Bronchial epithelial cell (primary cell): ENCODE measurements at regions not wholly inside any gene's neighbourhood (a gene's known extent, or its start where the extent isn't known, plus 50 kb on each side); places are given as distances from the start of the nearest gene placed in this dataset.

ENCODE experiments used
- DNase-seq: peaks from one replicate; pipeline ENCODE4 v3.0.0-alpha.2; 2010; ENCODE audit warnings: low read depth
- FAIRE-seq: peaks from 2 replicates; lab custom pipeline; 2011; peaks lifted over from hg19 to GRCh38; lab: Jason Lieb, UNC
- H3K27me3 ChIP-seq: 2 replicates; pipeline ENCODE4 v1.5.1; 2011; ENCODE audit warnings: low read length; ENCODE audit not compliant: control insufficient read depth, insufficient read depth
- H3K36me3 ChIP-seq: 2 replicates; pipeline ENCODE4 v1.5.1; 2011; ENCODE audit warnings: low read length; ENCODE audit not compliant: control insufficient read depth, insufficient read depth
- H3K4me3 ChIP-seq: 2 replicates; pipeline ENCODE4 v1.5.1; 2011; ENCODE audit warnings: mild to moderate bottlenecking, low read depth, low read length, control low read depth
- CTCF ChIP-seq: IDR thresholded peaks from 2 replicates; pipeline ENCODE4 v1.5.1; 2011; ENCODE audit warnings: mild to moderate bottlenecking, moderate library complexity, low read length, control low read depth, inconsistent platforms; ENCODE audit not compliant: insufficient read depth, severe bottlenecking

- no peaks in the 10 kb centered on the region for H3K36me3 ChIP-seq
- FAIRE-seq (no peak), DNase-seq (no peak)
- no peak overlapping the region for H3K4me3 ChIP-seq
- no peak for TF ChIP-seq CTCF
- no peaks in the 10 kb centered on the region for H3K27me3 ChIP-seq
Observed at GRCh38 chr6:145086197-145086596, 649.1 kb downstream of the EPM2A start.

GRCh38 chr6:145087034-145087433, 648.3 kb downstream of the EPM2A start:
- TF ChIP-seq CTCF, result no peak
- peak; percentile 40 for DNase-seq
- no peak for FAIRE-seq

GRCh38 chr6:145090801-145091585, 644.3 kb downstream of the EPM2A start:
- FAIRE-seq, result no peak
- TF ChIP-seq CTCF, result no peak

More at GRCh38 chr6:145087034-145087433, 648.3 kb downstream of the EPM2A start:
- H3K27me3 ChIP-seq, result no peaks in the 10 kb centered on the region
- no peaks in the 10 kb centered on the region for H3K36me3 ChIP-seq
- H3K4me3 ChIP-seq, result no peak overlapping the region

GRCh38 chr6:145091586-145092142, 643.7 kb downstream of the EPM2A start:
- no peak overlapping the region for H3K4me3 ChIP-seq
- FAIRE-seq (no peak), DNase-seq (no peak)
- no peaks in the 10 kb centered on the region for H3K36me3 ChIP-seq
- TF ChIP-seq CTCF, result no peak
- H3K27me3 ChIP-seq, result no peaks in the 10 kb centered on the region

More at GRCh38 chr6:145090801-145091585, 644.3 kb downstream of the EPM2A start:
- H3K27me3 ChIP-seq, result no peaks in the 10 kb centered on the region
- H3K4me3 ChIP-seq, result no peak overlapping the region
- no peaks in the 10 kb centered on the region for H3K36me3 ChIP-seq
- no peak for DNase-seq

- DNase-seq, result no peak
- no peak for TF ChIP-seq CTCF
- no peak for FAIRE-seq
- Histone ChIP-seq H3K36me3 (no peaks in the 10 kb centered on the region), H3K4me3 (no peak overlapping the region), H3K27me3 (no peaks in the 10 kb centered on the region)
Observed at GRCh38 chr6:145092554-145092953, 642.8 kb downstream of the EPM2A start.
